H1 (cell line): ENCODE measurements at regions not wholly inside any gene's neighbourhood (a gene's known extent, or its start where the extent isn't known, plus 50 kb on each side); places are given as distances from the start of the nearest gene placed in this dataset.

Experiments used
- CTCF ChIA-PET: fragments of 300-600 bp; sonication (Branson Sonifier 250); formaldehyde crosslinking; loops from one replicate; lab custom pipeline; 2021; ENCODE audit not compliant: partially characterized antibody; lab: Charles Lee
- POLR2A ChIA-PET: fragments of 300-600 bp; sonication (Branson Sonifier 250); formaldehyde crosslinking; loops from one replicate; lab custom pipeline; 2021; ENCODE audit warnings: inconsistent platforms; ENCODE audit not compliant: partially characterized antibody; lab: Charles Lee
- DNase-seq, 2 experiments: peaks; one replicate each; pipeline versions ENCODE4 v3.0.0 to v3.0.0-alpha.2; 2010 to 2022; ENCODE audit warnings: low spot score in 2 of 2, low read depth in 1 of 2, mixed read lengths in 1 of 2
- FAIRE-seq: peaks from 2 replicates; lab custom pipeline; 2011; peaks lifted over from hg19 to GRCh38; lab: Jason Lieb, UNC
- H2AFZ ChIP-seq: 2 replicates; pipeline ENCODE4 v1.8.1; 2012; ENCODE audit warnings: low read length, inconsistent platforms
- H2AK5ac ChIP-seq: 2 replicates; pipeline ENCODE4 v1.6.1; 2013; ENCODE audit warnings: low read depth, low read length
- H2BK120ac ChIP-seq: replicated peaks from 2 replicates; pipeline ENCODE3; 2013; ENCODE audit warnings: low read depth, low read length, inconsistent platforms
- H2BK12ac ChIP-seq: 2 replicates; pipeline ENCODE4 v1.6.1; 2013; ENCODE audit warnings: low read depth, low read length
- H2BK15ac ChIP-seq: 2 replicates; pipeline ENCODE4 v1.6.1; 2013; ENCODE audit warnings: low read length
- H2BK20ac ChIP-seq: 2 replicates; pipeline ENCODE4 v1.6.1; 2013; ENCODE audit warnings: low read length
- H2BK5ac ChIP-seq: 2 replicates; pipeline ENCODE4 v1.6.1; 2013; ENCODE audit warnings: low read depth, low read length
- H3K14ac ChIP-seq: 2 replicates; pipeline ENCODE4 v1.6.1; 2013; ENCODE audit warnings: inconsistent platforms; ENCODE audit not compliant: insufficient read length
- H3K18ac ChIP-seq: 2 replicates; pipeline ENCODE4 v1.6.1; 2013; ENCODE audit warnings: low read length; ENCODE audit errors: extremely low read depth
- H3K23ac ChIP-seq: 2 replicates; pipeline ENCODE4 v1.6.1; 2013; ENCODE audit warnings: inconsistent platforms; ENCODE audit not compliant: insufficient read length
- H3K23me2 ChIP-seq: 2 replicates; pipeline ENCODE4 v1.6.1; 2013; ENCODE audit warnings: low read depth, low read length
- H3K27ac ChIP-seq: 2 replicates; pipeline ENCODE4 v1.6.1; 2011; ENCODE audit warnings: low read depth, low read length, inconsistent platforms
- H3K27me3 ChIP-seq, 4 experiments: replicated peaks in 1 of 4; 1 replicate in 1 of 4; 2 replicates in 3 of 4; pipeline versions ENCODE4 v1.6.1 to v1.8.1; 2011 to 2013; ENCODE audit warnings: low read length in 3 of 4, mild to moderate bottlenecking in 3 of 4, inconsistent platforms in 2 of 4, mixed read lengths in 2 of 4, moderate library complexity in 1 of 4; ENCODE audit not compliant: control insufficient read depth in 3 of 4, insufficient read depth in 3 of 4; ENCODE audit errors: extremely low read depth in 1 of 4
- H3K36me3 ChIP-seq, 4 experiments: 2 replicates each; pipeline versions ENCODE4 v1.6.1 to v1.8.1; 2011 to 2013; ENCODE audit warnings: mild to moderate bottlenecking in 4 of 4, low read length in 3 of 4, moderate library complexity in 2 of 4, control low read depth in 1 of 4, inconsistent platforms in 1 of 4; ENCODE audit not compliant: insufficient read depth in 4 of 4, control insufficient read depth in 2 of 4
- H3K4ac ChIP-seq: replicated peaks from 2 replicates; pipeline ENCODE3; 2013; ENCODE audit warnings: low read length, low read depth, mixed read lengths, inconsistent platforms; ENCODE audit not compliant: insufficient read length
- H3K4me1 ChIP-seq, 4 experiments: replicated peaks in 1 of 4; 1 replicate in 1 of 4; 2 replicates in 3 of 4; pipeline versions ENCODE4 v1.6.1 to v1.8.1; 2011 to 2013; ENCODE audit warnings: low read length in 3 of 4, inconsistent platforms in 2 of 4, mixed read lengths in 1 of 4; ENCODE audit not compliant: insufficient read depth in 4 of 4, control insufficient read depth in 3 of 4
- H3K4me2 ChIP-seq, 2 experiments: 2 replicates each; pipeline versions ENCODE4 v1.6.1 to v1.8.1; 2011 to 2013; ENCODE audit warnings: low read depth in 2 of 2, low read length in 2 of 2, control low read depth in 1 of 2, inconsistent platforms in 1 of 2, mild to moderate bottlenecking in 1 of 2; ENCODE audit not compliant: insufficient read depth in 1 of 2
- H3K4me3 ChIP-seq, 4 experiments: fragments of 200-600, 300-600 bp in 1 of 4; sonication (generic), shearing (Covaris generic), sonication (Bioruptor Twin) in 1 of 4; 2 replicates each; pipeline versions ENCODE4 v1.5.1 to v1.8.1; 2011 to 2016; ENCODE audit warnings: low read length in 4 of 4, low read depth in 3 of 4, control low read depth in 2 of 4, inconsistent platforms in 2 of 4, mild to moderate bottlenecking in 2 of 4, mixed read lengths in 1 of 4, moderate library complexity in 1 of 4; ENCODE audit not compliant: insufficient read depth in 2 of 4; ENCODE audit errors: extremely low read depth in 1 of 4
- H3K56ac ChIP-seq: replicated peaks from 2 replicates; pipeline ENCODE3; 2013; ENCODE audit warnings: low read depth, mild to moderate bottlenecking, mixed read lengths, low read length, inconsistent platforms; ENCODE audit not compliant: insufficient read length
- H3K79me1 ChIP-seq: 2 replicates; pipeline ENCODE4 v1.6.1; 2013; ENCODE audit warnings: low read depth, low read length, control low read depth
- H3K79me2 ChIP-seq, 2 experiments: 2 replicates each; pipeline versions ENCODE4 v1.6.1 to v1.8.1; 2012 to 2013; ENCODE audit warnings: low read length in 2 of 2, mild to moderate bottlenecking in 2 of 2, inconsistent platforms in 1 of 2; ENCODE audit not compliant: insufficient read depth in 2 of 2, control insufficient read depth in 1 of 2
- H3K9ac ChIP-seq, 4 experiments: replicated peaks in 1 of 4; 1 replicate in 1 of 4; 2 replicates in 3 of 4; pipeline versions ENCODE4 v1.6.1 to v1.8.1; 2011 to 2013; ENCODE audit warnings: low read depth in 3 of 4, low read length in 3 of 4, control low read depth in 2 of 4, mild to moderate bottlenecking in 2 of 4, moderate library complexity in 2 of 4, inconsistent platforms in 1 of 4; ENCODE audit errors: extremely low read depth in 1 of 4
- H3K9me3 ChIP-seq, 2 experiments: 2 replicates each; pipeline versions ENCODE4 v1.6.1 to v1.8.1; 2012 to 2013; ENCODE audit warnings: mild to moderate bottlenecking in 2 of 2, moderate library complexity in 2 of 2, control low read depth in 1 of 2, inconsistent platforms in 1 of 2, low read depth in 1 of 2, low read length in 1 of 2, mixed read lengths in 1 of 2; ENCODE audit not compliant: insufficient read depth in 2 of 2
- H4K20me1 ChIP-seq, 2 experiments: replicated peaks in 1 of 2; 2 replicates each; pipeline versions ENCODE3 to v1.8.1; 2011 to 2013; ENCODE audit warnings: inconsistent platforms in 2 of 2, low read length in 2 of 2, mild to moderate bottlenecking in 1 of 2; ENCODE audit not compliant: insufficient read depth in 2 of 2, control insufficient read depth in 1 of 2
- H4K5ac ChIP-seq: 2 replicates; pipeline ENCODE4 v1.6.1; 2013; ENCODE audit warnings: low read length, low read depth, mixed read lengths, inconsistent platforms; ENCODE audit not compliant: insufficient read length
- H4K8ac ChIP-seq: 2 replicates; pipeline ENCODE4 v1.8.0; 2013; ENCODE audit warnings: mild to moderate bottlenecking, moderate library complexity, low read length, inconsistent platforms; ENCODE audit not compliant: insufficient read depth; ENCODE audit errors: extremely low read depth
- H4K91ac ChIP-seq: replicated peaks from 2 replicates; pipeline ENCODE3; 2013; ENCODE audit warnings: low read length, mixed read lengths, inconsistent platforms; ENCODE audit not compliant: insufficient read length
- BACH1 ChIP-seq: IDR thresholded peaks from 2 replicates; pipeline ENCODE4 v1.6.1; 2012; ENCODE audit warnings: low read length, improper control_type of control experiment
- BCL11A ChIP-seq, 2 experiments: IDR thresholded peaks; one replicate each; pipeline ENCODE4 v1.6.1; 2011; ENCODE audit warnings: low read depth in 2 of 2, low read length in 2 of 2, mild to moderate bottlenecking in 2 of 2
- FOSL1 ChIP-seq: IDR thresholded peaks from 2 replicates; pipeline ENCODE4 v1.6.1; 2011; ENCODE audit warnings: mild to moderate bottlenecking, low read depth, low read length, moderate library complexity; ENCODE audit not compliant: insufficient read depth
- JUN ChIP-seq: IDR thresholded peaks from 2 replicates; pipeline ENCODE4 v1.6.1; 2011; ENCODE audit warnings: low read depth, mild to moderate bottlenecking, improper control_type of control experiment, low read length
- KDM4A ChIP-seq: IDR thresholded peaks from one replicate; pipeline ENCODE4 v1.7.1; 2012; ENCODE audit warnings: low read depth, mild to moderate bottlenecking, moderate library complexity, low read length, inconsistent platforms; ENCODE audit not compliant: severe bottlenecking
- NANOG ChIP-seq: IDR thresholded peaks from 2 replicates; pipeline ENCODE4 v1.6.1; 2011; ENCODE audit warnings: low read length, low read depth, mild to moderate bottlenecking, inconsistent platforms; ENCODE audit not compliant: insufficient read depth, poor library complexity, severe bottlenecking
- NRF1 ChIP-seq: IDR thresholded peaks from 2 replicates; pipeline ENCODE4 v1.6.1; 2011; ENCODE audit warnings: mild to moderate bottlenecking, low read depth, low read length, improper control_type of control experiment
- POLR2A ChIP-seq, 2 experiments: IDR thresholded peaks; 1 replicate in 1 of 2; 2 replicates in 1 of 2; pipeline ENCODE4 v1.6.1; 2011; ENCODE audit warnings: low read depth in 2 of 2, low read length in 2 of 2, mild to moderate bottlenecking in 2 of 2; ENCODE audit errors: control extremely low read depth in 1 of 2
- POU5F1 ChIP-seq: IDR thresholded peaks from 2 replicates; pipeline ENCODE4 v1.6.1; 2011; ENCODE audit warnings: low read depth, mild to moderate bottlenecking, low read length, moderate library complexity
- SIRT6 ChIP-seq: IDR thresholded peaks from one replicate; pipeline ENCODE4 v1.7.1; 2012; ENCODE audit warnings: low read length, inconsistent platforms
- SP4 ChIP-seq: IDR thresholded peaks from 2 replicates; pipeline ENCODE4 v1.6.1; 2012; ENCODE audit warnings: low read length, inconsistent platforms
- SUZ12 ChIP-seq: fragments of 200-600 bp; sonication (generic); IDR thresholded peaks from 2 replicates; pipeline ENCODE4 v1.6.1; 2012; ENCODE audit warnings: mild to moderate bottlenecking, inconsistent platforms, low read length, moderate library complexity, mixed read lengths
- WGBS, 2 experiments: shearing (Covaris generic) in 1 of 2; methylation state at CpG; one replicate each; pipeline versions ENCODE4 v1.1.6 to v1.1.7; 2013 to 2015; ENCODE audit warnings: low lambda C conversion rate in 2 of 2, mixed read lengths in 2 of 2, inconsistent platforms in 1 of 2, low coverage in 1 of 2, missing lambda C conversion rate in 1 of 2; ENCODE audit not compliant: insufficient replicate concordance in 2 of 2, insufficient coverage in 1 of 2, insufficient read length in 1 of 2; ENCODE audit errors: extremely low coverage in 1 of 2, missing lambda C conversion rate in 1 of 2; 5-methylcytosine and 5-hydroxymethylcytosine counted together

DNA sequence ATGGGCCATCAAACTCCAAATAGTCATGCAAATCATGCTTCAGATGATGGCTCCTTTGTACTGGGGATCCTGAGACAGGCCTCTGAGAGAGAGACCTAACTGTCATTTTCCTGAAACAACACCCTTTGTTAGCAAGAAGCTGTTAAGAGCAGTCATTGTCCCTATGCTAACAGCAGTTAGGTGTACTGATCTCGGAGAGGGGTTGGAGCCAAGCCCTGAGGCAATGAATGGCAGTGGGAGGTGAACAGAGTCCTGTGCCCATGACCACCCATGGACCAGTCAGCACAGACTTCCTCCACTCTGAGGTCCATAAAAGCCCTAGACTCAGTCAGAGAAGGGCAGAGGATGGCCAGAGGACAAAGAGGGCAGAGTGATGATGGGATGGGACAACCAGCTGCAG is 747.6 kb upstream of the LRFN5 start:
- no peak overlapping the region for H2AFZ ChIP-seq
- no peak for TF ChIP-seq FOSL1
- no peak for TF ChIP-seq KDM4A
- no peak for TF ChIP-seq JUN
- no peak for TF ChIP-seq BACH1
- no peak for TF ChIP-seq SP4
- TF ChIP-seq SIRT6, result no peak
- TF ChIP-seq SUZ12, result no peak
- no peak for TF ChIP-seq BCL11A (IDR thresholded peaks at IDR 0.05; ENCODE audit: low read depth in 2 of 2, low read length in 2 of 2)
- TF ChIP-seq POLR2A (IDR thresholded peaks at IDR 0.05; ENCODE audit: control extremely low read depth in 1 of 2, low read depth in 2 of 2, low read length in 2 of 2), result no peak
- TF ChIP-seq NRF1, result no peak
- no peak for TF ChIP-seq POU5F1
- TF ChIP-seq NANOG, result no peak
- TF ChIP-seq, all 59 proteins: peak for 0
- no peak overlapping the region for H2BK120ac ChIP-seq
- no peak overlapping the region for H2BK12ac ChIP-seq
- no peak overlapping the region for H3K9ac ChIP-seq
- no peak overlapping the region for H4K91ac ChIP-seq
- H3K4me2 ChIP-seq, result no peak overlapping the region
- FAIRE-seq (no peak), DNase-seq (no peak)
- CTCF ChIA-PET, result no interaction called here
- no peak overlapping the region for H2BK20ac ChIP-seq
- no peak overlapping the region for H3K23ac ChIP-seq
- H3K27me3 ChIP-seq, result no peaks in the 10 kb centered on the region
- no peak overlapping the region for H3K56ac ChIP-seq
- no peak overlapping the region for H2BK5ac ChIP-seq
- no peak overlapping the region for H2BK15ac ChIP-seq
- no peaks in the 10 kb centered on the region for H3K23me2 ChIP-seq
- no peak overlapping the region for H4K8ac ChIP-seq
- POLR2A ChIA-PET, result no interaction called here
- H3K4me1 ChIP-seq, result peaks cover 0 to 3% (median 0%) of the 10 kb centered on the region in 4 experiments; a peak in 2 of 7 replicates
- H3K79me1 ChIP-seq, result no peaks in the 10 kb centered on the region
- H3K14ac ChIP-seq, result no peak overlapping the region
- H4K20me1 ChIP-seq, result no peaks in the 10 kb centered on the region
- H2AK5ac ChIP-seq, result no peak overlapping the region
- H3K4me3 ChIP-seq, result no peak overlapping the region
- WGBS, 2 experiments, result 56% methylated on average over 1 of the region's 1 CpG; no CpG with 5 or more reads in 1 of the 2 experiments
- H3K36me3 ChIP-seq, result no peaks in the 10 kb centered on the region
- no peak overlapping the region for H3K18ac ChIP-seq
- no peaks in the 10 kb centered on the region for H3K79me2 ChIP-seq
- H3K27ac ChIP-seq, result no peak overlapping the region
- no peak overlapping the region for H3K4ac ChIP-seq
- no peaks in the 10 kb centered on the region for H3K9me3 ChIP-seq
- H4K5ac ChIP-seq, result no peak overlapping the region
